Erythroblast (primary cell): ENCODE measurements at regions not wholly inside any gene's neighbourhood (a gene's known extent, or its start where the extent isn't known, plus 50 kb on each side); places are given as distances from the start of the nearest gene placed in this dataset.

Experiments
- GATA1 ChIP-seq: IDR thresholded peaks from 2 replicates; pipeline ENCODE4 v1.6.1; 2011; ENCODE audit warnings: low read depth, mild to moderate bottlenecking, control low read depth, low read length, moderate library complexity
- POLR2A ChIP-seq: IDR thresholded peaks from 2 replicates; pipeline ENCODE4 v1.6.1; 2011; ENCODE audit warnings: mild to moderate bottlenecking, low read length

- TF ChIP-seq GATA1: no peak
- no peak for TF ChIP-seq POLR2A
Measured at GRCh38 chr2:180651596-180651995, 328.8 kb upstream of the UBE2E3 start.
